SK-N-SH treated with all-trans-retinoic acid at 6 μM for 48 hours (cell line): ENCODE measurements at regions not wholly inside any gene's neighbourhood (a gene's known extent, or its start where the extent isn't known, plus 50 kb on each side); places are given as distances from the start of the nearest gene placed in this dataset.

Source experiments
- ATAC-seq: fragments of 200-7000 bp; cut with Tn5 transposase; 3 replicates; pipeline ENCODE4 v1.9.1; 2020; ENCODE audit warnings: mild to moderate bottlenecking, moderate library complexity
- ARNTL ChIP-seq: fragments of 450-650 bp; formaldehyde crosslinking; IDR thresholded peaks from 2 replicates; pipeline ENCODE4 v1.5.0; 2020; ENCODE audit warnings: low read depth, mild to moderate bottlenecking, moderate library complexity, borderline replicate concordance
- BACH2 ChIP-seq: fragments of 250-450 bp; sonication (Bioruptor Pico); IDR thresholded peaks from 2 replicates; pipeline ENCODE4 v1.9.0; 2021; ENCODE audit warnings: mild to moderate bottlenecking, borderline replicate concordance
- CREB5 ChIP-seq: fragments of 250-450 bp; sonication (Bioruptor Pico); IDR thresholded peaks from 2 replicates; pipeline ENCODE4 v1.5.1; 2020; ENCODE audit warnings: low read depth, mild to moderate bottlenecking, moderate library complexity
- CSDC2 ChIP-seq: fragments of 250-450 bp; sonication (Bioruptor Pico); IDR thresholded peaks from 2 replicates; pipeline ENCODE4 v1.5.0; 2020; ENCODE audit warnings: mild to moderate bottlenecking, moderate library complexity
- GLIS3 ChIP-seq: fragments of 250-450 bp; sonication (Bioruptor Pico); IDR thresholded peaks from 2 replicates; pipeline ENCODE4 v1.5.0; 2020; ENCODE audit warnings: mild to moderate bottlenecking, moderate library complexity
- ISL1 ChIP-seq: fragments of 250-450 bp; sonication (Bioruptor Pico); IDR thresholded peaks from 2 replicates; pipeline ENCODE4 v2.1.2; 2022; ENCODE audit warnings: mild to moderate bottlenecking, moderate library complexity
- OSR1 ChIP-seq: fragments of 250-450 bp; sonication (Bioruptor Pico); IDR thresholded peaks from 2 replicates; pipeline ENCODE4 v1.8.0; 2022; ENCODE audit warnings: moderate library complexity, mild to moderate bottlenecking, inconsistent platforms
- PATZ1 ChIP-seq: fragments of 250-450 bp; sonication (Bioruptor Pico); IDR thresholded peaks from 2 replicates; pipeline ENCODE4 v1.8.0; 2020; ENCODE audit warnings: mild to moderate bottlenecking, moderate library complexity, borderline replicate concordance
- POU6F1 ChIP-seq: fragments of 250-450 bp; sonication (Bioruptor Pico); IDR thresholded peaks from 2 replicates; pipeline ENCODE4 v1.8.0; 2021; ENCODE audit warnings: low read depth, mild to moderate bottlenecking, moderate library complexity, borderline replicate concordance
- PPARA ChIP-seq: fragments of 250-450 bp; sonication (Bioruptor Pico); IDR thresholded peaks from 2 replicates; pipeline ENCODE4 v1.5.0; 2020; ENCODE audit warnings: mild to moderate bottlenecking, borderline replicate concordance
- RARB ChIP-seq: fragments of 250-450 bp; sonication (Bioruptor Pico); IDR thresholded peaks from 2 replicates; pipeline ENCODE4 v1.8.0; 2021; ENCODE audit warnings: mild to moderate bottlenecking, moderate library complexity
- TOX ChIP-seq: fragments of 250-450 bp; sonication (Bioruptor Pico); IDR thresholded peaks from 2 replicates; pipeline ENCODE4 v1.8.0; 2021; ENCODE audit warnings: mild to moderate bottlenecking, moderate library complexity, borderline replicate concordance
- ZFP3 ChIP-seq: fragments of 250-450 bp; sonication (Bioruptor Pico); IDR thresholded peaks from 2 replicates; pipeline ENCODE4 v1.5.0; 2020; ENCODE audit warnings: mild to moderate bottlenecking, moderate library complexity
- ZFP30 ChIP-seq: fragments of 450-650 bp; formaldehyde crosslinking; IDR thresholded peaks from 2 replicates; pipeline ENCODE4 v1.5.0; 2022; ENCODE audit warnings: mild to moderate bottlenecking, moderate library complexity
- ZNF565 ChIP-seq: fragments of 450-650 bp; formaldehyde crosslinking; conservative IDR thresholded peaks from 2 replicates; pipeline ENCODE4 v1.5.0; 2020; ENCODE audit warnings: low read depth, mild to moderate bottlenecking, moderate library complexity
- ZNF70 ChIP-seq: fragments of 450-650 bp; formaldehyde crosslinking; IDR thresholded peaks from 2 replicates; pipeline ENCODE4 v1.5.0; 2020; ENCODE audit warnings: mild to moderate bottlenecking, moderate library complexity
- ZNF8 ChIP-seq: fragments of 450-650 bp; formaldehyde crosslinking; IDR thresholded peaks from 2 replicates; pipeline ENCODE4 v1.5.0; 2020; ENCODE audit warnings: mild to moderate bottlenecking, moderate library complexity
- TF ChIP-seq, protein P1 (sequence below): fragments of 250-450 bp; sonication (Bioruptor Pico); IDR thresholded peaks from 2 replicates; pipeline ENCODE4 v1.5.1; 2021; ENCODE audit warnings: mild to moderate bottlenecking, moderate library complexity
- TF ChIP-seq, protein P2 (sequence below): fragments of 250-450 bp; sonication (Bioruptor Pico); IDR thresholded peaks from 2 replicates; pipeline ENCODE4 v1.5.0; 2020; ENCODE audit warnings: mild to moderate bottlenecking, moderate library complexity

DNA sequence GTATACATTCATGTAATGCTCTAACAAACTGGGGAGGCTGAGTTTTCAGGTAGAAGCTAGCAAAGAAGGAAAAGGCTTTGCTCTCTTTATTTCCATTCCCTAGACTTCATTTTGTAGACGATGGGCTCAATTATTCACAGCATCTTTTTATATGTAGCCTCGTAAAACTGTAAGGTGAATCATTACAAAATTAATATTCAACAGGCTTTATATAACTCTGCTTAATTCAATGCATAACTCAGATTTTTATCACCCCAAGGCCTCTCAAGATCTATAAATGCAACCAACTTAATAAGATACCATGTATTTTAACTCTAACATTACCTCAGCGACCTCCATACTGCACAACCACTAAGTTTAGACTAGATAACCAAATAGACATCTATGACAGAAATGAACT, 63.0 kb upstream of the FRMD4B start:
- no peak for TF ChIP-seq ZFP30
- no peak for TF ChIP-seq ARNTL (CRISPR knock-in tag)
- TF ChIP-seq ISL1: no peak
- TF ChIP-seq TOX (CRISPR knock-in tag): no peak
- no peak for TF ChIP-seq ZNF70 (CRISPR knock-in tag)
- no peak for TF ChIP-seq CSDC2 (CRISPR knock-in tag)
- TF ChIP-seq GLIS3 (CRISPR knock-in tag): no peak
- TF ChIP-seq PATZ1 (CRISPR knock-in tag): no peak
- no peak for TF ChIP-seq POU6F1 (CRISPR knock-in tag)
- TF ChIP-seq, protein P1, sequence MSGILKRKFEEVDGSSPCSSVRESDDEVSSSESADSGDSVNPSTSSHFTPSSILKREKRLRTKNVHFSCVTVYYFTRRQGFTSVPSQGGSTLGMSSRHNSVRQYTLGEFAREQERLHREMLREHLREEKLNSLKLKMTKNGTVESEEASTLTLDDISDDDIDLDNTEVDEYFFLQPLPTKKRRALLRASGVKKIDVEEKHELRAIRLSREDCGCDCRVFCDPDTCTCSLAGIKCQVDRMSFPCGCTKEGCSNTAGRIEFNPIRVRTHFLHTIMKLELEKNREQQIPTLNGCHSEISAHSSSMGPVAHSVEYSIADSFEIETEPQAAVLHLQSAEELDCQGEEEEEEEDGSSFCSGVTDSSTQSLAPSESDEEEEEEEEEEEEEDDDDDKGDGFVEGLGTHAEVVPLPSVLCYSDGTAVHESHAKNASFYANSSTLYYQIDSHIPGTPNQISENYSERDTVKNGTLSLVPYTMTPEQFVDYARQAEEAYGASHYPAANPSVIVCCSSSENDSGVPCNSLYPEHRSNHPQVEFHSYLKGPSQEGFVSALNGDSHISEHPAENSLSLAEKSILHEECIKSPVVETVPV: no peak
- no peak for ATAC-seq

DNA sequence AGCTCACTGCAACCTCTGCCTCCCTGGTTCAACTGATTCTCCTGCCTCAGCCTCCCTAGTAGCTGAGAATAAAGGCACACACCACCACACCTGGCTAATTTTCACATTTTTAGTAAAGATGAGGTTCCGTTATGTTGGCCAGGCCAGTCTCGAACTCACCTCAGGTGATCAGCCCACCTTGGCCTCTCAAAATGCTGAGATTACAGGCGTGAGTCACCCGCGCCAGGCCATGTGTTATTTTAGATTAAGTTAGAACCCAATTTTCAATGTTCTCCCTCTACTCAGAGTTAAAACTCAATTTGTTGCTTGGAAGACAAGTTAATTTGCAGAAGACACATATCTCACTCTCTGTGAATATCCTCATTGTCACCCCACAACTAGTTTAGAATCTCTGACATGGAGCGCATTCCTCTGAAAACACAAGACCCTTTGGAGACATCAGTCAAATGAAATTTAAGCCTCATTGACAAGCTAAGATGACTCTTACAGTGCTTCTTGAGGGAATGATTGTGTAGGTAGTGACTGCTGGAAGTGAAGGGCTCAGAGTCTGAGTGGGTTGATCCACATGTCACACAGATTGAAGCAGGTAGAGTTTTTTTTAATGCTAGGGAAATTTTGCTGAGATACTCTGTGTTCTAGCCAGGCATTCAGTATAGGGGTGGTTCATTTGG, 60.6 kb upstream of the FRMD4B start:
- ATAC-seq: no peak
- TF ChIP-seq ZFP3 (no peak), ARNTL (CRISPR knock-in tag) (no peak), ZFP30 (no peak)
- TF ChIP-seq, all 23 proteins: peak for 0

- TF ChIP-seq ISL1: no peak
- no peak for TF ChIP-seq ZNF565
- no peak for TF ChIP-seq TOX (CRISPR knock-in tag)
- no peak for TF ChIP-seq ZNF8
- TF ChIP-seq CSDC2 (CRISPR knock-in tag): no peak
- TF ChIP-seq OSR1 (CRISPR knock-in tag): no peak
- TF ChIP-seq BACH2 (CRISPR knock-in tag): no peak
- TF ChIP-seq RARB: no peak
- TF ChIP-seq, protein P2, sequence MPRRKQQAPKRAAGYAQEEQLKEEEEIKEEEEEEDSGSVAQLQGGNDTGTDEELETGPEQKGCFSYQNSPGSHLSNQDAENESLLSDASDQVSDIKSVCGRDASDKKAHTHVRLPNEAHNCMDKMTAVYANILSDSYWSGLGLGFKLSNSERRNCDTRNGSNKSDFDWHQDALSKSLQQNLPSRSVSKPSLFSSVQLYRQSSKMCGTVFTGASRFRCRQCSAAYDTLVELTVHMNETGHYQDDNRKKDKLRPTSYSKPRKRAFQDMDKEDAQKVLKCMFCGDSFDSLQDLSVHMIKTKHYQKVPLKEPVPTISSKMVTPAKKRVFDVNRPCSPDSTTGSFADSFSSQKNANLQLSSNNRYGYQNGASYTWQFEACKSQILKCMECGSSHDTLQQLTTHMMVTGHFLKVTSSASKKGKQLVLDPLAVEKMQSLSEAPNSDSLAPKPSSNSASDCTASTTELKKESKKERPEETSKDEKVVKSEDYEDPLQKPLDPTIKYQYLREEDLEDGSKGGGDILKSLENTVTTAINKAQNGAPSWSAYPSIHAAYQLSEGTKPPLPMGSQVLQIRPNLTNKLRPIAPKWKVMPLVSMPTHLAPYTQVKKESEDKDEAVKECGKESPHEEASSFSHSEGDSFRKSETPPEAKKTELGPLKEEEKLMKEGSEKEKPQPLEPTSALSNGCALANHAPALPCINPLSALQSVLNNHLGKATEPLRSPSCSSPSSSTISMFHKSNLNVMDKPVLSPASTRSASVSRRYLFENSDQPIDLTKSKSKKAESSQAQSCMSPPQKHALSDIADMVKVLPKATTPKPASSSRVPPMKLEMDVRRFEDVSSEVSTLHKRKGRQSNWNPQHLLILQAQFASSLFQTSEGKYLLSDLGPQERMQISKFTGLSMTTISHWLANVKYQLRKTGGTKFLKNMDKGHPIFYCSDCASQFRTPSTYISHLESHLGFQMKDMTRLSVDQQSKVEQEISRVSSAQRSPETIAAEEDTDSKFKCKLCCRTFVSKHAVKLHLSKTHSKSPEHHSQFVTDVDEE (CRISPR knock-in tag): no peak
- TF ChIP-seq PPARA (CRISPR knock-in tag): no peak
- TF ChIP-seq ZFP3: no peak
- no peak for TF ChIP-seq CREB5 (CRISPR knock-in tag)
- TF ChIP-seq GLIS3 (CRISPR knock-in tag): no peak
- TF ChIP-seq, protein P1: no peak
- no peak for TF ChIP-seq ARNTL (CRISPR knock-in tag)
- TF ChIP-seq, all 23 proteins: peak for 0
- ATAC-seq: no peak
These were observed 59.6 kb upstream of the FRMD4B start for GRCh38 chr3:69445498-69445897.
